Suprapubic skin (tissue), 4 donors: ENCODE measurements at regions not wholly inside any gene's neighbourhood (a gene's known extent, or its start where the extent isn't known, plus 50 kb on each side); places are given as distances from the start of the nearest gene placed in this dataset.
A peak's percentile ranks its signal among the peaks of the same experiment; 100 is the strongest.

Source experiments
- CTCF ChIP-seq, 2 donors: fragments of 200-600 bp in 1 of 2; fragments of 450-650 bp in 1 of 2; sonication (generic) in 1 of 2; IDR thresholded peaks; one replicate each; pipeline ENCODE4 v1.5.1; 2016 to 2019; ENCODE audit warnings: antibody characterized with exemption in 2 of 2, mild to moderate bottlenecking in 1 of 2, moderate library complexity in 1 of 2
- EP300 ChIP-seq: sonication (generic); formaldehyde crosslinking; IDR thresholded peaks from one replicate; pipeline ENCODE4 v1.6.1; 2017; ENCODE audit warnings: antibody characterized with exemption
- POLR2A ChIP-seq, 2 donors: fragments of 450-650 bp; IDR thresholded peaks; one replicate each; pipeline ENCODE4 v1.6.1; 2017; ENCODE audit warnings: antibody characterized with exemption in 2 of 2, mild to moderate bottlenecking in 2 of 2, moderate library complexity in 2 of 2
- POLR2AphosphoS5 ChIP-seq, 3 donors: sonication (generic); formaldehyde crosslinking; IDR thresholded peaks; one replicate each; pipeline ENCODE4 v1.6.1; 2017; ENCODE audit warnings: antibody characterized with exemption in 3 of 3

DNA sequence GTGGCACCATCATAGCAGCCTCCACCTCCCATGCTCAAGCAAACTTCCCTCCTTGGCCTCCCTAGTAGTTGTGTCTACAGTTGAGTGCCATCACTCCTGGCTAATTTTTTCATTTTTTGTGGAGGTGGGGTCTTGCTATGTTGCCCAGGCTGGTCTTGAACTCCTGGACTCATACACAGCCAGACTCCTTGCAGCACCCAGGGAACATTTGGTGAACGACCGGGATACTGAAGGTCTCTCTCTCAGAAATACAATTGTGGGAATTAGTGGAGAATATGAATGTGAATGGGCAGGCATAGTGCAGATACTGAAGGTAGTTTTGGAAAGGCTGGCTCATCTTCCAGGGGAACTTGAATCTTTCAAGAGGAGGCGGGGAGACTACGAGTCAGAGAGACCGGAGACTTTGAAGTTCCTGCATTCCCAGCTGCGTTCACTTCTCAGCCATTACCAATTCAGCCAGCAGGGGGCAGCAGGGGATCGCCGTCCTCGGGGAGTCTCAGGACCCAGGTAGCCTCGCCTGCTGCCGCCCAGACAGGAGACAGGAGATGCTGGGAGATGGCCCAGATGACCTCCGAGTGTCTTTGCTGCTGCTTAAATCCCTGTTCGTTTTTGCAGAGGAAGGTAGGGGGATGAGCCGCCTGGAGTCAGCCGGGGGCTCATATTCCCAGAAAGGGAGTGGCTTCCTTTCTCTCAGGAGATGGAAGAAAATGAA lies 68.6 kb downstream of the HAPSTR1 start:
- TF ChIP-seq POLR2A (IDR thresholded peaks at IDR 0.05) (no peak), CTCF (IDR thresholded peaks at IDR 0.05) (peak in 1 of 2 donors; percentile 71), POLR2AphosphoS5 (IDR thresholded peaks at IDR 0.05) (no peak), EP300 (no peak)
